Kidney glomerular epithelial cell (primary cell): ENCODE measurements at regions not wholly inside any gene's neighbourhood (a gene's known extent, or its start where the extent isn't known, plus 50 kb on each side); places are given as distances from the start of the nearest gene placed in this dataset.

Experiments used
- DNase-seq: peaks from one replicate; lab custom pipeline; 2025; lab: John Stamatoyannopoulos, UW

DNA sequence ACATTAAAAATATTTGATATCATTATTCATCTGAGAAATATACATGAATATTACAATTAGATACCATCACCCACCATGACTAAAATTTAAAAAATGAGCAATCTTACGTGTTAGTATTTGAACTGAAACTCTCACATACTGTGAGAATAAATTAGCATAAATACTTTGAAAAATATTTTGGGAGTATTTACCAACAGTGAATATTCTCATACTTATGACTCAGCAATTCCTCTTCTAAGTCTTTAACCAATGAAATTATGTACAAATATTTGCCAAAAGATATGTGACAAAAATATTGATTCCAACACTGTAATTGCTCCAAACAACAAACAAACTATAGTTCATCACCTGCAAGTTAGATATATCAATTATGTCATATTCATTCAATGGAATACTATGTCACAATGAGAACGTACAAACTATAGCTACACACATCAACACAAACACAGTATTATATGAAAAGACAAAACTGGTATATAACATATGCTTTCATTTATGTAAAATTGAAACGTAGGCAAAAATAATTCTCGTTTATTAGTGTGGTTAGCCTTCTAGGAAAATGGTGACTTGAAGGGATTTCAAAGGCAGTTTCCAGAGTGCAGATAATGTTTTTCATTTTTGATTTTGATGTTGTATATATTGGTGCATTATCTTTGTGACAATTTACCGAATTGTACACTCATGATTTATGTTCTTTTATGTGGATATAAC lies 742.2 kb downstream of the SLC16A7 start:
- DNase-seq = no peak

DNA sequence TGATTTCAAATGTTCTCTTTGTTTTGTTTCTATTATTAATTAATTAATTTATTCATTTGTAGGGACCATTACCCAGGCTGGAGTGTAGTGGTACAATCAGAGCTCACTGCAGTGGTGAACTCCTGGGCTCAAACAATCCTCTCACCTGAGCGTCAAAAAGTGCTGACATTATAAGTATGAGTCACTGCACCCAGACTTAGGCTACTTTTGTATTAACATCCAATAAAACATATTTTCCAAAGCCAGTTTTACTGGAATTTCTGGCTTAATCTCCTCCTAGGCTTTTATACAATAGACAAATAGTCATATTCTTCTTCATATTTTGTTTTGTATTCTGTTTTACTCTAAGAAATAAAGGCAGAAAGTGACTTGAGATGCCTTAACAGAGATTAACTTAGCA lies 749.6 kb downstream of the SLC16A7 start:
- DNase-seq = no peak

DNA sequence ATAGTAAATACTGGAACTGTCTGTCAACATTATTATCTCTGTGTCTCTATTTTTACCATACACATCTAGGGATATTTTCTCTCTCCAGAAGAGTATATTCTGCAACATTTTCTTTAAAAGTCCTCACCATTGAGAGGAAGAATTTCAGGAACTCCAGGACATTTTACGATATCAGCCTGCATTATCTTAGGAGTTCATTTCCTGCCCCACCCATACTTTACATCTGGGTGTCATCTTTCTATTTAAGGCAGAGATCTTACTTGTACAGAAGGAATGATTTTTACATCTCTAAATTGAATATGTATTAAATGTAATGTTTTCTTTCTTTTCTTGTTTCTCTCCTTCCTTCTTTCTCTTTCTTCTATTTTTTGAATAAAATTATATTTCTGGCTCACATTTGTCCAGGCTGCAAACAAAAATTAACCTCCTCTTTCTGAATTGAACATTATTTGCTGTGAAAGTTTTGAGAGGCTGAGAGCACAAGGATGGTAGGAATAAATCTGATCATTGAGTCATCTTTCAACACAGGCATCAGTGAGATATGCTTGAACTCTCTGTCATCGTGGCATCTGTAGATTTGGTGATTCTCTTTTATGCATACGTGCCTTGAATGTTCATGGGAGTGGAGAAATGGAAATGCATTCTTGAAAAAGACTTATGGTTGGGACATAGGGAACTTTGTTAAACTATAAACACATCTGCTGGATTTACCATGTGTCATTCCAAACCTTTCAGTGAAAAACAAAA lies 753.6 kb downstream of the SLC16A7 start:
- no peak for DNase-seq

DNA sequence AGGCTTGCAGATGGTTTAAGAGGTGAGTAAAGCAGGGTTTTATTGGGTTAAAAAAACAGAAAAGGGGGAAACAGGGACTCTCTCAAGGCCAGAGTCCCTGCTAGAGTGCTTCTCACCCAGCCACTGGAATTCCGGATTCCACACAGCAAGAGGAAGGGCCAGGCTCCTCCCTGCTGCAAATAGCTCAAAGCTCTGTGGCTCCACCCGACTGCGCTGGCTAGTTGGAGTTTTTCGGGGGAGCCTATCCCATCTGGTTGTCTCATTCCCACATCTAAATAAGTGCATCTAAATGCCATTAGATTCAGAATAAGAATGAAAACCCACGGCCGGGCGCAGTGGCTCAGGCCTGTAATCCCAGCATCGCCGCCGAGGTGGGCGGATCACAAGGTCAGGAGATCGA lies 791.5 kb downstream of the SLC16A7 start:
- no peak for DNase-seq

DNA sequence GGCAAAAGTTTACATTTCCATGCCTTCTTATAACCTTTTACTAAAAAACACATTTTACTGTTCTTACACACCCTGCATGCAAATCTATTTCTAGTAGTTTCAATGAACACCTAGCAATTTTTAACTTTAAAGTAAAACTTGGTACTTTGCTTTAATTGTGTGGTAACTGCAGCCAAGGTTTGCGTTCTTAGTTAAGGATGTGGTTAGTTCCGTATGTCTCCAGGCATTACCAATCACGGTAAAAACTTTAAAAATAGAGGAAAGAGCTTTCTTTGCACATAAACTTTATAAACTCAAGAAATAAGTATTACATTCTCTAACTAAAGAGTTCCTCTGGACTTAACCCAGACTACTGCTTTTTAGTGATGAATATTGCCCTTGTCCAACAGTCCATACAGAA lies 795.2 kb downstream of the SLC16A7 start:
- DNase-seq = no peak

DNA sequence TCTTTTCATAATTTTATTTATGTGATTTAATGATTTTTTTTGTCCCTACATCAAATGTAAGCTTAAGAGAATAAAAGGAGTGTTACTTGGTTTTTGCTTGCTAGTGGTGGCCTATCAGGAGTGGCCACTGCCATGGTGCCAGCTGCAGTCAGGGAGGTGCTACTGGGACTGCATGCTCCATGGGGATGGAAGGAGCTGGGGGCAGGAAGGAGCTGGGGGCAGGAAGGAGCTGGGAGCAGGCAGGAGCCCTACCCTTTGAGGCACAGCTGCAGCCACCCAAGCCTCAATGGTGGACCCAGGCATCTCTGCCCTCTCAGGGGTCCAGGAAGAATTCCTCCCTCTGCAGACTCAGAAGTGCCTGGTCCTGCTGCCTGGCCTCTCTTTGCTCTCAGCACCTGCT lies 796.0 kb downstream of the SLC16A7 start:
- DNase-seq = no peak

DNA sequence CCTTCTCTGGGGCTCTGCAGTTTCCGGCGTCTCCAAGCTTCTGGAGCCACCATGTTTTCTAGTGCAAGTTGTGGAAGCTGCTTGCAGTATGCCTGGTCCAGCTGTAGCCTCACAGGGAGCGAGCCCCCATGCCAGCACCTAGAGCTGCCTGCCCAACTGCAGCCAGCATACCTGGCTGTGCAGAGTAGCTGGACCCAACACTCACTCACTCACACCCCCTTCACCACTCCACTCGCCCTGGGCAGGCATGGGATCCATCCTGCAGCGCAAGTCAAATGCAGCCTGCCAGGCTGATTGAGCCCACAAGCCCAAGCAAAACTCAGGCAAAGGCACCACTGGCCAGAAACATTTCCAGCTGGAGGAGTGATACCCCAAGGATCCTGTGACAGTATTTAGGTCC lies 797.3 kb downstream of the SLC16A7 start:
- DNase-seq = no peak

DNA sequence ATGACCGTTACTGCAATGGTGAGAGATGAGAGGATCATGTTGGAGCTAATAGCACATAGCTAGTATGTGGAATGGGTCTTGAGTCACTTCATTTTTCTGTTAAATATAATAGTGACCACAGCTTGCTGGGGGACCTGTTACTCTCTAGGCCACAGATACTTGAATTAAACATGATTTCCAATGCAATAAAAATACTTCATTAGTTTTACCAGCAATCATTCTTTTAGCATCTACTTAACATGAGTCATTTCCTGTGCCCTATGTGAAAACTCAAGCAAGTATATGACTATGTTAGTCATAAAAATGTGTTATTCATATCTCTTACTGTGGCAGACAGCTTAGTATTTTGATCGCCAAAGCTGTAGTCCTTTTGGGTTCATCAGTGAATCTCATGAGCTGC lies 798.8 kb downstream of the SLC16A7 start:
- DNase-seq = peak; percentile 11

DNA sequence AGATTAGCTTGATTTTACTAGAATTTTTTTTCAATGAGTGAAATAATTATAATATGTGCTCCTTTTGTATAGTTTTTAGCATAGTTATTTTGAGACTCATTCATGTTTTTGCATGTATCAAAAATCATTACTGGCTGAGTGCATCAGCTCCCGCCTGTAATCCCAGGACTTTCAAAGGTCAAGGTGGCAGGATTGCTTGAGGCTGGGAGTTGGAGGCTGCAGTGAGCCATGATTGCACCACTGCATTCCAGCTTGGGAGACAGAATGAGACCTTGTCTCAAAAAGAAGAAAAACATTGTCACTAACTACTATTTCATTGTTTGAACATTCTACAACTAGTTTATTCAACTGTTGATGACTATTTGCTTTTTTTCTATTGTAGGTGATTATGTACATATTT lies 802.7 kb downstream of the SLC16A7 start:
- no peak for DNase-seq

DNA sequence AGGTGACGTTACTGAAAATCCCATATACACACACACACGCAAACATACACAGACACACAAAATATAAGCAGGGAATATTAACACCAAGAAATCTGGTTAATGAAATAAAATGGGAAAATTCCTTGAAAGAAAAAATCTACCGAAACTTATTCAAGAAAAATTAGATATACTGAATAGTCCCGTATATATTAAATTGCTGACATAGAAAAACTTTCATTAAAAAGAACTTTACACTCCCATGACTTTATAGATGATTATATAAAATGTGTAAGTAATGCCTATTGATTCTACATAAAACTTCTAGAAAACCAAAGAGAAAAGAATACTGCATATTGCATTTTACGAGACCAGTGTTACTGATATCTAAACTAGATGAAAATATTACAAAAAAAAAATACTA lies 803.2 kb downstream of the SLC16A7 start:
- DNase-seq = no peak

DNA sequence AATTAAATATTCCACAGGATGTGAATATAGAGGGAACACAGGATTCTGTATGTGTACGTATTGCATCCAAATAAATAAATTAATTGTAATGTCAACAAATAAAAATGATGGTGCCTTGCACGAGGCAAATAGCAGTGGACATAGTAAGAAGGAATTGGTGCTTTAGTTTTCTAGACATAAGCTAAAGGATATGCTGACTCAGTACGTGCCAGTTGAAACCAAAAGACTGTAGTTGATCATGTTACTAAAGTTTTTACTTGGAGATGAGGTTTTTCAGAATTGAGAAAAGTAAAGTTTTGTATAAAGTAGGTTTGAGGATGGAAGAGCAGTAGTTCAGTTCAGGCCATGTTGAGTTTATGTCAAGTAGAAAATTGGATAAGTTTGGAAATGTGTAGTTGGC lies 807.2 kb downstream of the SLC16A7 start:
- DNase-seq = no peak

DNA sequence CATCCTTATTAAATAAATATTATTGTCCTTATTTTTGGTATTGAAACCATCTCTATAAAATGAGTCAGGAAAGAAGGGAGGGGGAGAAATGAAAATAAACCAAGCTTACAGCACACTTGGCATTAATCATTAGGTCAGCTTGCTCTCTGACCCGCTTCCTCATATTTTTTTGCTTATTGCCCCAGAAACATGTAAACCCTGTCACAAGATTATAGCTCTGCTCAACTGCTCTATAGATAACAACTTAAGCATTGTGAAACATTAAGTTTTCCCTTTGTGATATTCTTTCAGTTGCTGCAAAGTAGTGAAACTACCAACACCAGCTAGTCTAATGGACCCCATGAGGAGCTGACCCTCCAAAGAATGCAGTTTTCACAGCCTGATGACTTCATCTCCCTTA lies 819.5 kb downstream of the SLC16A7 start:
- DNase-seq = no peak

DNA sequence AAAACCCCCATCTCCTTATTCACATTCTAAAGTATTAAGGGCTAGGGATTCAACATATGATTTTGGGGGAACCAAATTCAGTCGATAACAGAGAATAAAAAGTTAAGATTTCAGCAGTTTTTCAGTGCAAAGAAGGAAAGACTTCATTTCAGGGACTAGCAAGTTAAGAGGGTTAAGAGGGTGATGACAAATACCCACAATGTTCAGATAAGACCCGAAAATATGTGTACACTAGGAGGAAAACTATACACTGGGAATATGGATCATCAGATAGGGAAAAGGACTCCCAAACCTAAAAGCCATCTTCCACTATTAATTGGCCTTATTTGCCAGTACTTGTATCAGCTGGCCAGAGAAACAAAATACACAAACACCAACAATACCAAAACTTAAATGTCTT lies 824.2 kb downstream of the SLC16A7 start:
- no peak for DNase-seq

DNA sequence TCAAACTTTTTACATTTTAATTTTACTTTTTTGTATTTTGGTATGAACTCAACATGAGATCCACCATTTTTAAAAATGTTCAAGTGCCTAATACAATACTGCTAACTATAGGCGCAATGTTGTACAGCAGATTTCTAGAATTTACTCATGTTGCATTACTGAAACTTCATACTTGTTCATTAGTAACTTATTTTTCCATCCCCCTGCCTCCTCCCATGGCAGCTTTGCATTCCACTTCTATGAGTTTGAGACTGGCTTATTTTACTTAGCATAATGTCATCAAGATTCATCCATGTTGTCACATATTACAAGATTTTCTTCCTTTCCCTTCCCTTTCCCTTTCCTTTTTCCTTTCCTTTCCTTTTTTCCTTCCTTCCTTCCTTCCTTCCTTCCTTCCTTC lies 825.9 kb downstream of the SLC16A7 start:
- peak; percentile 36 for DNase-seq

DNA sequence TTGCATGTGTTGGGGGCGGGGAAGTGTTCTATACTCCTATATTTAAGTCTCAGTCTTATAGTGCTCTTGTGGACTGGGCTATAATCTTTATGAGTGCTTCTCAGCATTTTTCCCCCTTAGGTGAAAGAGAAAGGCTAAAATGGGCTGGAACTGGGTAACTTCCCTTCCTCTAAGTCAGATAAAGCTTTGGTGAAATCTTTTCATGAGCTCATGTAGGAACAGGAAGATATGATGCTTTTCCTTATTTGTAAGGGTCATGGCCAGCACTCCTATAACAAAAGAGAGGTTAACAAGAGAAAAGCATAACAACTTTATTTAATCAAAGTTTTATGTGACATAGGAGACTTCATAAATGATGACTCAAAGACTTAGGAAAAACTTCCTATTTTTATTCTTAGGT lies 841.5 kb downstream of the SLC16A7 start:
- no peak for DNase-seq

DNA sequence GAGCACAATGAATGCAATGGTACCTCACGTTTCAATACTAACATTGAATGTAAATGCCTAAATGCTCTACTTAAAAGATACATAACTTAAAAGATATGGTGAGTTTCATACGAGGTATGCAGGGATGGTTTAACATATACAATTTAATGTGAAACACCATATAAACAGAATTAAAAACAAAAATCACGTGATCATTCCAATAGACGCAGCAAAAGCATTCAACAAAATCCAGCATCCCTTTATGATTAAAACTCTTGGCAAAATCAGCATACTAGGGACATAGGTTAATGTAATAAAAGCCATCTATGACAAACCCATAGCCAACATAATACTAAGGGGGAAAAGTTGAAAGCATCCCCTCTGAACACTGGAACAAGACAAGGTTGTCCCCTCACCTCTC lies 845.7 kb downstream of the SLC16A7 start:
- DNase-seq = no peak

DNA sequence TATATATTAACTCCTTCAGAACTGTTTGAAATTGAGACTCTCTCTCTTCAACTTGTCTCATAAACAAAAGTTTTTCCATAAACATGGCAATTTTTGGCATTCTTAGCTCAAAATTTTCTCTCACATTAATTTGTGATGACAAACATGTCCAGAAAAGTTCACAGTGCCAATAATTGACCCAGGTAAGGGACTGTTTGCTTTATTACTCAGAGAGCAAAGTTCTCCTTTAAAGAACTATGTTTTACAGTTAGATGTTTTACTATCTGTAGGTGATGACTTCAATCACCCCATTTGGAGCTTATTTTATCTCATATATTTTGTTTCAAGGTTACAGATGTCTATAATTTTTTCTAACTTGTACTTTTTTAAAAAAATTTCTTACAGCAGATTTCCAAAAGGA lies 855.6 kb downstream of the SLC16A7 start:
- DNase-seq = no peak

DNA sequence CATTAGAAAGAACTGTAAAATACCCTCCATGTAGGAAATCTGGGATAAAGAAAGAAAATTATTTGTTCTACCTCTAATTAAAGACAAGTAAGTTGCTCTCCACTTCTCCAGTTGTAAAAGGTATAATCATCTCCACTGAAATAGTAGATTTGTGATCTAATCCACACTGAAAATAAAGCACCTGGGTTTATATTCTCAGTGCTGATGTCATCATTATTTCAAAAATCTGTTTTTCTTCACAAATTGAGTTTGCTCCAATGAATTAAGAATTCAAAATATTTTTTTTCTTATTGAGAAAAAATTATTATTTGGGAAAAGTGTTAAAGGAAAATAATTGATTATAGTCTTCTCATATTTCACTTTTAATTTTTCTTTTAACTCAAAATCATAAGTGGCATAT lies 869.2 kb downstream of the SLC16A7 start:
- DNase-seq = no peak

DNA sequence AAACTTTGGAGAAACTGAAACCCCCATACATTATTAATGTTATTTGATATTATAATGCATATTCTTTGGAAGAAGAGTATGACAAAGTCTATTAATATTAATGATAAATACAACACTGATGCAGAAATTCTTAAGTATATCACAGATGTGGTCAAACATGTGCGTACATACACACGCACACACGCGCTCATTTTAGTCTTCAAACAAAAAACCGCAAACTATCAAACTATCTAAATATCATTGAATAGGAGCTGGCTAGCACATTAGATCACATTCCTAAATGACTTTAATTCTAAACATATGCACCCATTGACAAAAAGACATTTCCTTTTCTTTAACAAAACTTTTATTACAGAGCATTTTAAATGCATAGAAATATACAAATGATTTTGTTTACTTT lies 872.7 kb downstream of the SLC16A7 start:
- DNase-seq = no peak

DNA sequence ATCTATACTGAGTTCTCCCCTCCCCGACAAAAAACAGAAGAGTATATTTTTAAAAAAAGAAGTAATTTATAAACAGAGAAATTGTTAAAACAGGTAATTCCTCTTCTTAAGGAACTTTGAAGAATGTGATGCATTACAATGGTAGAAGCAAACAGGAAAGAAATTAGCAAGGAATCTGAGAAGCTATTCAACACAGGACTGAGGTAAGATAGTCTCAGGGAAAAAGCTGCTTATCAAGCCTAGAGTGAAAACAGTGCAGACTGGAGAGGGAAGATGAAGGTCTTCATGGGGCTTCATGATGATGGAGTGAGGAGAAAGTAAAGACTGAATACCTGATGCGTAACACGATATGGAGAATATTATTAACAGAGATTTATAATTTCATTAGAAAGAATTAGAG lies 880.0 kb downstream of the SLC16A7 start:
- DNase-seq = no peak

DNA sequence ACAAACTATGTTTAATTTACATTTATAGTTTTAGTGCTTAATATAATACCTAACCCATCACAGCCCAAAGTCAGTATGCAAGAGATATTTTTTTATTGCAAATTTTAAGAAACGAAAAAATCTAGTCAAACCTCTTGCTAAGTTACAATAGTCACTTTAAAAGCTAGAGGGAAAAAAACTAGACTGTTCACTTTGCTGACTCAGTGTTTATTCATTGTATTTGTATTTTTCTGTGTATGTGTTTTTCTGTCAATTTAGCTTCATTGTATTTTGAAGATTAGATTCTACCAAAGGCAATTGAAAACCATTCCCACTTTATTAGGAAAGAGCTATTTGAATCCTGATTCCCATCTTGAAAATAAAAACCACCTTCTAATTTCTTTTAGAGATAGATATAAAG lies 891.5 kb downstream of the SLC16A7 start:
- DNase-seq = no peak

DNA sequence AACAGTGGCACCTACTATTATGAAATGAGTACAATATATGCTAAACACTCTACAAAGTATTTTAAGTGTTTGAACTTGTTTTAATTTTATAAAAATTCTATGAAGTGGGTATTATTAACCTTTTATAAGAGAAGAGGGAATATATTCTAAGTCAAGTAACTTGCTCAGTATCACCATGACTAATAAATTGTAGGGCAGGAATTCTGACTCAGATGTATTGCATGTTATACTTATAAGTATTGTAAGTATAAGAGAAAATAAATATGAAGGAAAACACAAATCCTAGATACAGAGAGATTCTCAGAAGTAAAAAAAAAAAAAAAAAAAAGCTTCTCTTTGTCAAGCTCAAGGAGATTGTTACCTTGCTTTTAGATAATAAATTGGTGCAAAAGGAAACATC lies 893.2 kb downstream of the SLC16A7 start:
- no peak for DNase-seq

DNA sequence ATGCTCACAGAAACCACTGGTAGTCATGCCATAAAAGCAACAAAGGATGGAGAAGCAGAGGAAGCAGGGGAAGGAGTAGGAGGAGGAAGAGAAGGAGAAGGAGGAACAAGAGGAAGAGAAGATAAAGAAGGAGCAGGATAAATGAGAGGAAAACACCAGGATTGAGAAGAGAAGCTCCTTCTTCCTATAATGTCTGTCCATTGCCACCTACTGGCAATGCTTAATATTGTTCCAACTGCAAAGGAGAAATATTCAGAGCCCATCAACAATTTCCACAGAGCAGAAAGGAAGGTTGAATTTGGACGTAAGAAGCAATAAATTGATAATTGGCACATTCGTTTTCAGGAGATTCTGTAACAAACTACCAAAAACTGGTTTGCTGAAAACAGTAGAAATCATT lies 898.4 kb downstream of the SLC16A7 start:
- peak; percentile 52 for DNase-seq

DNA sequence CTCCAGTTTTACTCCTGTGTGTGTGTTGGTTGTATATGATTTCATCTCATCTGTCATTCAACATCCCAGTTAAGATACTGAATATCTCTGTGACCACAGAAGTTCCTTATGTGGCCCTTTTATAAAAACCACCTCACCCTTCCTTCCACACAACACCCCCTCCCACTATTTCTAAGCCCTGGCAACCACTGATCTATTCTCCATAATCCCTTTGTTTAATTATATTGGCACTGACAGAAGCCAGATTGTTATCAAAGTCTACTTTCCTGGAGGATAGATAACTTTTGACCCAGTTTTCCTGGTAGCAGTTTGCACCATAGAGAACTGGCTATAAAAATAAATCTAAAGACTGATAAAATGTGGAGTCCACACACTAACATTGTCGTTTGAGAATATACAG lies 902.8 kb downstream of the SLC16A7 start:
- DNase-seq = no peak
